CD14-positive monocyte (primary cell): ENCODE measurements at regions not wholly inside any gene's neighbourhood (a gene's known extent, or its start where the extent isn't known, plus 50 kb on each side); places are given as distances from the start of the nearest gene placed in this dataset.

ENCODE experiments used
- DNase-seq, 3 donors: peaks; one replicate each; pipeline ENCODE4 v3.0.0-alpha.2; 2011 to 2022
- H2AFZ ChIP-seq: 2 replicates; pipeline ENCODE4 v1.6.0; 2012; ENCODE audit warnings: mild to moderate bottlenecking, low read depth, low read length, inconsistent platforms; ENCODE audit not compliant: insufficient read depth, poor library complexity, severe bottlenecking
- H3K27ac ChIP-seq, 2 donors: 1 replicate in 1 of 2; 2 replicates in 1 of 2; pipeline ENCODE4 v1.5.1; 2012 to 2013; ENCODE audit warnings: low read length in 2 of 2, control low read depth in 1 of 2, inconsistent platforms in 1 of 2, low read depth in 1 of 2, mild to moderate bottlenecking in 1 of 2
- H3K27me3 ChIP-seq, 2 donors: one replicate each; pipeline versions ENCODE4 v1.6.0 to v1.6.1; 2011 to 2013; ENCODE audit warnings: low read length in 2 of 2; ENCODE audit not compliant: control insufficient read depth in 2 of 2, insufficient read depth in 2 of 2
- H3K36me3 ChIP-seq, 2 donors: replicated peaks in 1 of 2; 1 replicate in 1 of 2; 2 replicates in 1 of 2; pipeline versions ENCODE4 v1.5.1 to v1.6.1; 2012 to 2013; ENCODE audit warnings: low read length in 2 of 2, control low read depth in 1 of 2, inconsistent platforms in 1 of 2, mild to moderate bottlenecking in 1 of 2; ENCODE audit not compliant: insufficient read depth in 2 of 2, control insufficient read depth in 1 of 2
- H3K4me1 ChIP-seq, 2 donors: 1 replicate in 1 of 2; 2 replicates in 1 of 2; pipeline versions ENCODE4 v1.5.1 to v1.6.1; 2012 to 2013; ENCODE audit warnings: low read length in 2 of 2, control low read depth in 1 of 2, inconsistent platforms in 1 of 2, mild to moderate bottlenecking in 1 of 2, moderate library complexity in 1 of 2; ENCODE audit not compliant: insufficient read depth in 2 of 2, control insufficient read depth in 1 of 2
- H3K4me2 ChIP-seq: replicated peaks from 2 replicates; pipeline ENCODE3; 2012; ENCODE audit warnings: low read length, moderate library complexity, mild to moderate bottlenecking; ENCODE audit not compliant: poor library complexity, severe bottlenecking; ENCODE audit errors: extremely low read depth
- H3K4me3 ChIP-seq, 3 experiments: fragments of 200-600 bp in 1 of 3; sonication (generic) in 1 of 3; replicated peaks in 1 of 3; 1 replicate in 2 of 3; 2 replicates in 1 of 3; pipeline ENCODE4 v1.5.1; 2011 to 2013; ENCODE audit warnings: low read length in 3 of 3, mild to moderate bottlenecking in 3 of 3, control low read depth in 2 of 3, low read depth in 2 of 3, inconsistent platforms in 1 of 3, moderate library complexity in 1 of 3
- H3K79me2 ChIP-seq: 2 replicates; pipeline ENCODE4 v1.6.0; 2012; ENCODE audit warnings: mild to moderate bottlenecking, control low read depth, inconsistent platforms, low read length, moderate library complexity; ENCODE audit not compliant: insufficient read depth
- H3K9ac ChIP-seq: 2 replicates; pipeline ENCODE4 v1.6.0; 2017; ENCODE audit warnings: low read length, mild to moderate bottlenecking; ENCODE audit not compliant: insufficient read depth, poor library complexity, severe bottlenecking
- H3K9me3 ChIP-seq, 2 donors: replicated peaks in 1 of 2; 1 replicate in 1 of 2; 2 replicates in 1 of 2; pipeline versions ENCODE4 v1.5.1 to v1.6.1; 2012 to 2013; ENCODE audit warnings: low read length in 2 of 2, control low read depth in 1 of 2; ENCODE audit not compliant: control insufficient read depth in 1 of 2, insufficient read depth in 1 of 2
- H4K20me1 ChIP-seq: 2 replicates; pipeline ENCODE4 v1.6.0; 2012; ENCODE audit warnings: mild to moderate bottlenecking, low read length, control low read depth, moderate library complexity; ENCODE audit not compliant: insufficient read depth
- H3K27ac Mint-ChIP-seq, 7 donors: one replicate each; pipeline ENCODE4 v1.8.0; 2020; ENCODE audit warnings: mild to moderate bottlenecking in 7 of 7, mixed read lengths in 7 of 7, moderate library complexity in 6 of 7, inconsistent platforms in 2 of 7
- H3K27me3 Mint-ChIP-seq, 3 donors: one replicate each; pipeline ENCODE4 v1.8.0; 2021 to 2022; ENCODE audit warnings: low read depth in 3 of 3, mild to moderate bottlenecking in 3 of 3, mixed read lengths in 3 of 3, moderate library complexity in 3 of 3, inconsistent platforms in 1 of 3
- H3K36me3 Mint-ChIP-seq, 2 donors: one replicate each; pipeline ENCODE4 v1.8.0; 2020; ENCODE audit warnings: mixed read lengths in 2 of 2, inconsistent platforms in 1 of 2, mild to moderate bottlenecking in 1 of 2
- H3K4me1 Mint-ChIP-seq: one replicate; pipeline ENCODE4 v1.8.0; 2020; ENCODE audit warnings: mild to moderate bottlenecking, mixed read lengths
- H3K4me3 Mint-ChIP-seq, 2 donors: one replicate each; pipeline ENCODE4 v1.8.0; 2020; ENCODE audit warnings: mild to moderate bottlenecking in 2 of 2, mixed read lengths in 2 of 2, moderate library complexity in 1 of 2
- H3K9me3 Mint-ChIP-seq, 7 donors: one replicate each; pipeline ENCODE4 v1.8.0; 2020 to 2022; ENCODE audit warnings: mixed read lengths in 7 of 7, mild to moderate bottlenecking in 6 of 7, moderate library complexity in 6 of 7, inconsistent platforms in 2 of 7
- WGBS: methylation state at CpG from one replicate; pipeline ENCODE4 v1.1.5; 2013; ENCODE audit warnings: missing lambda C conversion rate; ENCODE audit not compliant: insufficient coverage; 5-methylcytosine and 5-hydroxymethylcytosine counted together
- intact Hi-C, 2 donors: fragments of 100-400 bp; cut with micrococcal nuclease; formaldehyde crosslinking; loops; one replicate each; pipeline versions ENCODE4 v1.15.0 to v1.15.1; 2023
- TF ChIP-seq, protein P1 (sequence below): fragments of 200-600 bp; IDR thresholded peaks from one replicate; pipeline ENCODE4 v1.8.0; 2022; ENCODE audit warnings: antibody characterized with exemption, mild to moderate bottlenecking

DNA sequence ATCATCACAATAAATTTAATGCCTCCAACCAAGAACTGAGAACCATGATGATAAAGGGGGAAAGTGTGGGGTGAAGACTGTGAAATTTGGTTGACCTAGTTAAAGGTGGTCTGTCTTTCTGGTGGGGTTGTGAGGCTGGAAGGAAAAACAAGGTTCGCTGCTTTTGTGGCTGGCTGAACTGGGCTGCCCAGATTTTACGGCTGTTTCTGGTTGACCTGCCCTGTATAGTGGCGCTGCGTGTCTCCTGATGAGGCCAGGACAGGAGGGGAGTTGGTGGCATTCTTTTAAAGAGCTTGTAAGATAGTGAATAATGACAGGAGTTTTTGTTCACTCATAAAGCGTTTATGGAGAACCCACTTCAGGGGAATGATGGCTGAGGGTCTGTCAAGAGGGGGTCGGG, 101.8 kb downstream of the CYP26A1 start:
- Histone ChIP-seq H3K9ac (no peak overlapping the region), H3K27ac (no peak overlapping the region), H3K9me3 (peaks cover 7% of the 10 kb centered on the region in 2 donors), H3K27me3 (peaks cover 0 to 8% of the 10 kb centered on the region in 2 donors), H2AFZ (no peak overlapping the region), H3K4me1 (no peaks in the 10 kb centered on the region), H4K20me1 (no peaks in the 10 kb centered on the region), H3K36me3 (no peaks in the 10 kb centered on the region), H3K4me3 (no peak overlapping the region), H3K4me2 (no peak overlapping the region), H3K79me2 (no peaks in the 10 kb centered on the region)
- intact Hi-C loops, result no loop called here
- H3K27ac Mint-ChIP-seq, result no peak overlapping the region
- peaks cover under 1 to 12% (median 5%) of the 10 kb centered on the region in 7 donors for H3K9me3 Mint-ChIP-seq
- peaks cover 4 to 15% (median 8%) of the 10 kb centered on the region in 3 donors for H3K27me3 Mint-ChIP-seq
- TF ChIP-seq, protein P1, sequence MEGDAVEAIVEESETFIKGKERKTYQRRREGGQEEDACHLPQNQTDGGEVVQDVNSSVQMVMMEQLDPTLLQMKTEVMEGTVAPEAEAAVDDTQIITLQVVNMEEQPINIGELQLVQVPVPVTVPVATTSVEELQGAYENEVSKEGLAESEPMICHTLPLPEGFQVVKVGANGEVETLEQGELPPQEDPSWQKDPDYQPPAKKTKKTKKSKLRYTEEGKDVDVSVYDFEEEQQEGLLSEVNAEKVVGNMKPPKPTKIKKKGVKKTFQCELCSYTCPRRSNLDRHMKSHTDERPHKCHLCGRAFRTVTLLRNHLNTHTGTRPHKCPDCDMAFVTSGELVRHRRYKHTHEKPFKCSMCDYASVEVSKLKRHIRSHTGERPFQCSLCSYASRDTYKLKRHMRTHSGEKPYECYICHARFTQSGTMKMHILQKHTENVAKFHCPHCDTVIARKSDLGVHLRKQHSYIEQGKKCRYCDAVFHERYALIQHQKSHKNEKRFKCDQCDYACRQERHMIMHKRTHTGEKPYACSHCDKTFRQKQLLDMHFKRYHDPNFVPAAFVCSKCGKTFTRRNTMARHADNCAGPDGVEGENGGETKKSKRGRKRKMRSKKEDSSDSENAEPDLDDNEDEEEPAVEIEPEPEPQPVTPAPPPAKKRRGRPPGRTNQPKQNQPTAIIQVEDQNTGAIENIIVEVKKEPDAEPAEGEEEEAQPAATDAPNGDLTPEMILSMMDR, result no peak
- 98% methylated on average over 6 of the region's 6 CpGs for WGBS
- H3K4me1 Mint-ChIP-seq, result peaks cover 2% of the 10 kb centered on the region
- H3K36me3 Mint-ChIP-seq, result no peaks in the 10 kb centered on the region
- no peak for DNase-seq
- H3K4me3 Mint-ChIP-seq, result no peak overlapping the region

DNA sequence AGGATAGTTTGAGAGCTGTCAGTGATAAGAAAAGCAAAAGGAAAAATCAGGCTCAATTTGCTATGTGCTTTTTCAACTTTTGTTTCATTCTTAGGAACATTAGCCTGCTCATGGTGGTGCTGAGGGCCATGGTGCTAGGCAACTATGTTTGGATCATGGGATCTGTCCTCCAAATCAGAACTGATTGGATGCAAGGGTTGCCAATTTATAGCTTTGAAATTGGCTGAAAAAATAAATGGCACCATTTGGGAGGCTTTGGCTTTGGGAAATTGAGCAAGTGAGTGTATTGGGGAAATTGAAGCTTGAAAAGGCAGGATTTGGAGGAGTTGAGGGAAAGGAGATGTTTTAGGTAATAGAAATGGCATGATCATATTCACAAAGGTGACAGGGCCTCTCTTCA, 103.8 kb downstream of the CYP26A1 start:
- peaks cover 0 to 8% of the 10 kb centered on the region in 2 donors for H3K27me3 ChIP-seq
- Mint-ChIP-seq H3K4me1 (peaks cover 16% of the 10 kb centered on the region), H3K27me3 (peaks cover 6 to 15% (median 8%) of the 10 kb centered on the region in 3 donors), H3K4me3 (no peak overlapping the region), H3K27ac (no peak overlapping the region), H3K9me3 (no peaks in the 10 kb centered on the region), H3K36me3 (no peaks in the 10 kb centered on the region)
- no peaks in the 10 kb centered on the region for H4K20me1 ChIP-seq
- no peak overlapping the region for H3K4me3 ChIP-seq
- TF ChIP-seq, protein P1, result no peak
- H2AFZ ChIP-seq, result no peak overlapping the region
- H3K36me3 ChIP-seq, result no peaks in the 10 kb centered on the region
- H3K27ac ChIP-seq, result no peak overlapping the region
- H3K9ac ChIP-seq, result no peak overlapping the region
- intact Hi-C loops, result no loop called here
- DNase-seq, result no peak
- no peak overlapping the region for H3K4me2 ChIP-seq
- H3K4me1 ChIP-seq, result peaks cover 0 to 8% of the 10 kb centered on the region in 2 donors
- no peaks in the 10 kb centered on the region for H3K9me3 ChIP-seq
- H3K79me2 ChIP-seq, result no peaks in the 10 kb centered on the region
